Body of pancreas (tissue), 4 donors: ENCODE measurements at regions not wholly inside any gene's neighbourhood (a gene's known extent, or its start where the extent isn't known, plus 50 kb on each side); places are given as distances from the start of the nearest gene placed in this dataset.

ENCODE experiments used
- ATAC-seq: fragments of 150-250 bp; one replicate; pipeline ENCODE4 v1.9.1; 2016
- DNase-seq, 4 donors: peaks; one replicate each; pipeline ENCODE4 v3.0.0-alpha.2; 2019
- H3K27ac ChIP-seq, 4 donors: fragments of 200-600 bp; sonication (generic); 1 replicate in 3 of 4; 2 replicates in 1 of 4; pipeline versions ENCODE4 v1.5.1 to v1.6.1; 2016 to 2019; ENCODE audit warnings: mild to moderate bottlenecking in 1 of 4, mixed read lengths in 1 of 4, moderate library complexity in 1 of 4
- H3K27me3 ChIP-seq, 2 donors: fragments of 200-600 bp; sonication (generic); one replicate each; pipeline ENCODE4 v1.6.0; 2016; ENCODE audit warnings: mild to moderate bottlenecking in 1 of 2
- H3K36me3 ChIP-seq, 2 donors: fragments of 200-600 bp; sonication (generic); replicated peaks in 1 of 2; 2 replicates each; pipeline ENCODE4 v1.5.1; 2016; ENCODE audit warnings: low read depth in 2 of 2; ENCODE audit not compliant: insufficient read depth in 1 of 2
- H3K4me1 ChIP-seq: fragments of 200-600 bp; sonication (generic); one replicate; pipeline ENCODE4 v1.6.0; 2016
- H3K4me3 ChIP-seq, 2 donors: fragments of 200-600 bp; sonication (generic); 1 replicate in 1 of 2; 2 replicates in 1 of 2; pipeline ENCODE4 v1.5.1; 2016 to 2019
- H3K9me3 ChIP-seq, 3 donors: fragments of 200-600 bp; sonication (generic); 1 replicate in 2 of 3; 2 replicates in 1 of 3; pipeline ENCODE4 v1.5.1; 2016
- CTCF ChIP-seq, 7 experiments: fragments of 450-650 bp in 4 of 7; fragments of 200-600 bp in 3 of 7; sonication (generic) in 3 of 7; IDR thresholded peaks; one replicate each; pipeline ENCODE4 v1.5.1; 2016 to 2019; ENCODE audit warnings: antibody characterized with exemption in 7 of 7
- POLR2A ChIP-seq, 3 donors: fragments of 450-650 bp; IDR thresholded peaks; one replicate each; pipeline ENCODE4 v1.6.1; 2016; ENCODE audit warnings: antibody characterized with exemption in 3 of 3, mild to moderate bottlenecking in 2 of 3
- WGBS, 2 donors: methylation state at CpG; one replicate each; pipeline ENCODE4 v1.1.5; 2017; 5-methylcytosine and 5-hydroxymethylcytosine counted together
- intact Hi-C: fragments of 100-400 bp; cut with DNase I; formaldehyde crosslinking; loops from one replicate; pipeline ENCODE4 v1.15.1; 2023

- DNase-seq (no peak), ATAC-seq (no peak)
- Histone ChIP-seq H3K4me3 (no peak overlapping the region), H3K4me1 (no peaks in the 10 kb centered on the region), H3K9me3 (no peaks in the 10 kb centered on the region), H3K36me3 (no peaks in the 10 kb centered on the region), H3K27ac (no peak overlapping the region), H3K27me3 (no peaks in the 10 kb centered on the region)
- intact Hi-C loops, result no loop called here
- no peak for TF ChIP-seq CTCF (IDR thresholded peaks at IDR 0.05)
- TF ChIP-seq POLR2A (IDR thresholded peaks at IDR 0.05), result no peak
- 45 to 52% methylated on average over 9 of the region's 9 CpGs for WGBS, 2 donors
These were observed 75.4 kb upstream of the VPREB1 start for GRCh38 chr22:22168941-22169867.

GRCh38 chr22:22168190-22168940 is 76.2 kb upstream of the VPREB1 start:
- H3K27me3 ChIP-seq, result no peaks in the 10 kb centered on the region
- H3K27ac ChIP-seq, result no peak overlapping the region
- WGBS, 2 donors, result 21 to 32% methylated on average over 7 of the region's 7 CpGs
- ATAC-seq (peak; percentile 55), DNase-seq (peak; percentile 21 to 52 (median 44))
- H3K9me3 ChIP-seq, result no peaks in the 10 kb centered on the region
- TF ChIP-seq CTCF (IDR thresholded peaks at IDR 0.05) (no peak), POLR2A (IDR thresholded peaks at IDR 0.05) (no peak)
- no peak overlapping the region for H3K4me3 ChIP-seq
- no peaks in the 10 kb centered on the region for H3K36me3 ChIP-seq
- H3K4me1 ChIP-seq, result no peaks in the 10 kb centered on the region
- intact Hi-C loops, result no loop called here

GRCh38 chr22:22167791-22168189 is 76.8 kb upstream of the VPREB1 start:
- DNase-seq (no peak), ATAC-seq (no peak)
- Histone ChIP-seq H3K9me3 (no peaks in the 10 kb centered on the region), H3K27ac (no peak overlapping the region), H3K4me3 (no peak overlapping the region), H3K36me3 (no peaks in the 10 kb centered on the region), H3K27me3 (no peaks in the 10 kb centered on the region), H3K4me1 (no peaks in the 10 kb centered on the region)
- WGBS, 2 donors, result 45 to 49% methylated on average over 2 of the region's 2 CpGs
- intact Hi-C loops, result no loop called here
- TF ChIP-seq POLR2A (IDR thresholded peaks at IDR 0.05), result no peak
- TF ChIP-seq CTCF (IDR thresholded peaks at IDR 0.05), result no peak

GRCh38 chr22:22166941-22167713 is 77.5 kb upstream of the VPREB1 start:
- no peak for TF ChIP-seq POLR2A (IDR thresholded peaks at IDR 0.05)
- no peak for TF ChIP-seq CTCF (IDR thresholded peaks at IDR 0.05)
- H3K9me3 ChIP-seq, result no peaks in the 10 kb centered on the region

More at GRCh38 chr22:22166941-22167713, 77.5 kb upstream of the VPREB1 start:
- 50 to 55% methylated on average over 4 to 5 of the region's 5 CpGs for WGBS, 2 donors
- H3K4me3 ChIP-seq, result no peak overlapping the region
- no peak for ATAC-seq
- H3K36me3 ChIP-seq, result no peaks in the 10 kb centered on the region
- no peak for DNase-seq
- H3K27ac ChIP-seq, result no peak overlapping the region
- no peaks in the 10 kb centered on the region for H3K4me1 ChIP-seq
- no peaks in the 10 kb centered on the region for H3K27me3 ChIP-seq
- intact Hi-C loops, result no loop called here
